Activated T-cell treated with anti-CD3 and anti-CD28 coated beads, Interleukin-2, amount 50 U/mL, for 4 hours (primary cell): ENCODE measurements at regions not wholly inside any gene's neighbourhood (a gene's known extent, or its start where the extent isn't known, plus 50 kb on each side); places are given as distances from the start of the nearest gene placed in this dataset.

ENCODE experiments used
- ATAC-seq, 2 donors: fragments of 200-7000 bp; cut with Tn5 transposase; one replicate each; pipeline ENCODE4 v1.10.0; 2021
- DNase-seq: peaks from one replicate; pipeline ENCODE4 v3.0.0-alpha.2; 2020
- H3K27me3 Mint-ChIP-seq: one replicate; pipeline ENCODE4 v1.8.0; 2021; ENCODE audit warnings: low read depth, mixed read lengths
- H3K36me3 Mint-ChIP-seq: one replicate; pipeline ENCODE4 v1.8.0; 2022; ENCODE audit warnings: mixed read lengths; ENCODE audit not compliant: insufficient read depth
- H3K4me1 Mint-ChIP-seq: one replicate; pipeline ENCODE4 v1.8.0; 2021; ENCODE audit warnings: low read depth, mixed read lengths
- H3K4me3 Mint-ChIP-seq: one replicate; pipeline ENCODE4 v1.8.0; 2021; ENCODE audit warnings: mild to moderate bottlenecking, moderate library complexity, mixed read lengths
- H3K9me3 Mint-ChIP-seq: one replicate; pipeline ENCODE4 v1.8.0; 2021; ENCODE audit warnings: mixed read lengths

DNA sequence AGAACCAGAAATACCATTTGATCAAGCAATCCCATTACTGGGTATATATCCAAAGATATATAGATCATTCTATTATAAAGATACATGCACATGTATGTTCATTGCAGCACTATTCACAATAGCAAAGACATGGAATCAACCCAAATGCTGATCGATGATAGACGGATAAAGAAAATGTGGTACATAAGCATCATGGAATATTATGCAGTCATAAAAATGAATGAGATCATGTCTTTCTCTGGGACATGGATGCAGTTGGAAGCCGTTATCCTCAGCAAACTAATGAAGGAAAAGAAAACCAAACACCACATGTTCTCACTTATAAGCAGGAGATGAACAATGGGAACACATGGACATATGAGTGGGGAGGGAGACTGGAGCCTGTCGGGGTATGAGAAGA, 1540.9 kb upstream of the MIR17HG start:
- Mint-ChIP-seq H3K27me3 (no peaks in the 10 kb centered on the region), H3K4me3 (no peak overlapping the region), H3K9me3 (peaks cover 3% of the 10 kb centered on the region), H3K4me1 (no peaks in the 10 kb centered on the region), H3K36me3 (no peaks in the 10 kb centered on the region)
- DNase-seq (no peak), ATAC-seq (no peak)

GRCh38 chr13:89812856-89813255, 1534.6 kb upstream of the MIR17HG start:
- no peaks in the 10 kb centered on the region for H3K27me3 Mint-ChIP-seq
- H3K4me1 Mint-ChIP-seq, result no peaks in the 10 kb centered on the region
- no peaks in the 10 kb centered on the region for H3K36me3 Mint-ChIP-seq
- H3K4me3 Mint-ChIP-seq, result no peak overlapping the region
- peaks cover 18% of the 10 kb centered on the region for H3K9me3 Mint-ChIP-seq
- DNase-seq (no peak), ATAC-seq (no peak)

DNA sequence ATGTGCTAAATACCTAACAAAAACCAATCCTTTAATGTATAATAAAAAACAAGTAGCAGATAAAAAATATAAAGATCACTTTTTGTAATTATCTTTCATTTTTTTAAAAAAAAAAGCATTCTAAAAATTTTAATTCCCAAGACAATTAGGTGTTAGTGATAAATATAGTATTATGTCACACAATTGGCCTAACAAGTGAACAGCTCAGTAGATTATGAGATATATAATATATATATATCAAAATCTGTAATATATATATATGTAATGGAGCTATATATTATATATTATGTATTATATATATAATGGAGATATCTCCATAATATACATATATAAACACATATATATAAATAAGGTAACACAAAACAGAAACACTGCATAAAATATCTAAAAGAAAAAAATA, 1531.1 kb upstream of the MIR17HG start:
- Mint-ChIP-seq H3K4me3 (no peak overlapping the region), H3K4me1 (no peaks in the 10 kb centered on the region), H3K9me3 (peaks cover 18% of the 10 kb centered on the region), H3K27me3 (no peaks in the 10 kb centered on the region), H3K36me3 (no peaks in the 10 kb centered on the region)
- ATAC-seq (no peak), DNase-seq (no peak)

DNA sequence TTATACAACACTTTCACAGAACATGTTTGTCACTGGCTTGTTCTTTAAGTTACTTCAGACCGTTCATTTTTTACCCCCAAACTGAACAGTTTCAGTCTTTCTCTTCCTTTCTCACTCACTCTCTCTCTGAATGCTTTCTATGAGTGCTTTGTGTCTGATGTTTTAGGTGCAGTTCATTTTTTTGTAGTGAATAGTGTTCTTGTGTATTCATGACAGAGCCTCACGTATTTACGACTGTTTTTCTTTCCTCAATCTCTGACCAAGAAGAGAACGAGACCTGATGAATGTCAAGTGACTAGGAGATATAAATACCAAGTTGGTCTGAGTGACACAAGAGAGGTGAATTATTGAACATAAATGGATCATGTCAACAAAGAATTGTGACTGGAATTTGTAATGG, 1525.0 kb upstream of the MIR17HG start:
- Mint-ChIP-seq H3K36me3 (no peaks in the 10 kb centered on the region), H3K4me3 (no peak overlapping the region), H3K4me1 (no peaks in the 10 kb centered on the region), H3K27me3 (no peaks in the 10 kb centered on the region), H3K9me3 (peaks cover 2% of the 10 kb centered on the region)
- DNase-seq (no peak), ATAC-seq (no peak)

GRCh38 chr13:89827552-89827951, 1519.9 kb upstream of the MIR17HG start:
- no peak for ATAC-seq
- no peaks in the 10 kb centered on the region for H3K4me1 Mint-ChIP-seq
- no peaks in the 10 kb centered on the region for H3K27me3 Mint-ChIP-seq

DNA sequence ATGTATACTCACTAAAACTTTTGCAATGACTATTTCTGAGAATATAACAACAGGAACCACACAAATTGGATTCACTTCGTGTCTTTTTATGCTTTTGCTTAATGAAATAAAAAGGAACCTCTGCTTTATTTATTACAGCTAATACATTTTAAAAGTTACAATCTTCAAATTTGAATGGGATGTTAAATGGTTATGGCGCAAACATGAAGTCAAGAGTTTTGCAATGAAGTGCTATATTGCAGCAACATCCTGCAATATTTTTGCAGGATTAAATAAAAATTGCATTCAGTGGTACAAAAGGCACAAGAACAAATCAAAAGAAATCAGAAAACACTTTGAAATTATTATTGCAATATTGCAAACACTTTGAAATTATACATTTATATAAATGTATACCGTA, 1519.0 kb upstream of the MIR17HG start:
- H3K9me3 Mint-ChIP-seq, result peaks cover 10% of the 10 kb centered on the region
- no peak overlapping the region for H3K4me3 Mint-ChIP-seq
- no peaks in the 10 kb centered on the region for H3K36me3 Mint-ChIP-seq
- H3K27me3 Mint-ChIP-seq, result no peaks in the 10 kb centered on the region
- no peak for ATAC-seq
- H3K4me1 Mint-ChIP-seq, result no peaks in the 10 kb centered on the region
- no peak for DNase-seq

More at GRCh38 chr13:89827552-89827951, 1519.9 kb upstream of the MIR17HG start:
- no peak for DNase-seq
- Mint-ChIP-seq H3K9me3 (peaks cover 5% of the 10 kb centered on the region), H3K4me3 (no peak overlapping the region), H3K36me3 (no peaks in the 10 kb centered on the region)

- Mint-ChIP-seq H3K27me3 (no peaks in the 10 kb centered on the region), H3K9me3 (peaks cover 13% of the 10 kb centered on the region), H3K4me3 (no peak overlapping the region), H3K4me1 (no peaks in the 10 kb centered on the region), H3K36me3 (no peaks in the 10 kb centered on the region)
- no peak for DNase-seq
- no peak for ATAC-seq
These were observed 1516.3 kb upstream of the MIR17HG start for GRCh38 chr13:89831157-89831556.

- Mint-ChIP-seq H3K4me3 (no peak overlapping the region), H3K27me3 (no peaks in the 10 kb centered on the region), H3K4me1 (no peaks in the 10 kb centered on the region), H3K36me3 (no peaks in the 10 kb centered on the region), H3K9me3 (peaks cover 16% of the 10 kb centered on the region)
- DNase-seq (no peak), ATAC-seq (no peak)
These were observed 1514.7 kb upstream of the MIR17HG start for GRCh38 chr13:89832827-89833226.

- no peaks in the 10 kb centered on the region for H3K27me3 Mint-ChIP-seq
- DNase-seq (no peak), ATAC-seq (no peak)
- H3K9me3 Mint-ChIP-seq, result peaks cover 8% of the 10 kb centered on the region
- no peaks in the 10 kb centered on the region for H3K36me3 Mint-ChIP-seq
- no peaks in the 10 kb centered on the region for H3K4me1 Mint-ChIP-seq
- H3K4me3 Mint-ChIP-seq, result no peak overlapping the region
These were observed 1503.9 kb upstream of the MIR17HG start for GRCh38 chr13:89843621-89844020.

- Mint-ChIP-seq H3K4me3 (no peak overlapping the region), H3K9me3 (peaks cover 10% of the 10 kb centered on the region), H3K36me3 (no peaks in the 10 kb centered on the region), H3K27me3 (no peaks in the 10 kb centered on the region), H3K4me1 (no peaks in the 10 kb centered on the region)
- ATAC-seq (no peak), DNase-seq (no peak)
These were observed 1501.6 kb upstream of the MIR17HG start for GRCh38 chr13:89845874-89846273.

- no peaks in the 10 kb centered on the region for H3K4me1 Mint-ChIP-seq
- no peak overlapping the region for H3K4me3 Mint-ChIP-seq
- no peaks in the 10 kb centered on the region for H3K36me3 Mint-ChIP-seq
These were observed 1500.4 kb upstream of the MIR17HG start for GRCh38 chr13:89846926-89847585.

GRCh38 chr13:89852570-89852969, 1494.9 kb upstream of the MIR17HG start:
- no peak for ATAC-seq
- DNase-seq, result no peak
- peaks cover 5% of the 10 kb centered on the region for H3K9me3 Mint-ChIP-seq
- H3K4me1 Mint-ChIP-seq, result no peaks in the 10 kb centered on the region
- no peaks in the 10 kb centered on the region for H3K27me3 Mint-ChIP-seq
- no peak overlapping the region for H3K4me3 Mint-ChIP-seq
- no peaks in the 10 kb centered on the region for H3K36me3 Mint-ChIP-seq

More at GRCh38 chr13:89846926-89847585, 1500.4 kb upstream of the MIR17HG start:
- DNase-seq (no peak), ATAC-seq (no peak)
- Mint-ChIP-seq H3K27me3 (no peaks in the 10 kb centered on the region), H3K9me3 (peaks cover 10% of the 10 kb centered on the region)

DNA sequence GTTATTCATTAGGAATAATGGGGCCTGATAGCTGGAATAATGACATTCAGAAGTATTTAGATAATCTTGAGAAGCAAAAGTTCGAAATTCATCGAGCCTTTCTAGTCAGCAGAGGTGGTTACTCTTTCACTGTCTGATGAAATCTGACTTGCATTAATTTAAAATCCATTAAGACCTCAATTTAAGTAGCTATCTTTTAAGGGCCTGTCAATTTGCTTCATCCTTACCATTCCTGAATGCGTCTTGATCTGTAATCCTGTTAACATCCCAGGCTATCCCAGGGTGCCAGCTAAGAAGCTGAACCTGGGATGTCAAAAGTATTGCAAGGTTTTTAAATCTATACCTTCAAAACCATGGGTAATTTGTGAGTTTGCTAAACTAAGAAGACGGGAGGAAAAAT, 1491.0 kb upstream of the MIR17HG start:
- ATAC-seq (no peak), DNase-seq (no peak)
- no peaks in the 10 kb centered on the region for H3K4me1 Mint-ChIP-seq
- H3K4me3 Mint-ChIP-seq, result no peak overlapping the region
- no peaks in the 10 kb centered on the region for H3K27me3 Mint-ChIP-seq
- H3K9me3 Mint-ChIP-seq, result peaks cover 8% of the 10 kb centered on the region
- no peaks in the 10 kb centered on the region for H3K36me3 Mint-ChIP-seq

DNA sequence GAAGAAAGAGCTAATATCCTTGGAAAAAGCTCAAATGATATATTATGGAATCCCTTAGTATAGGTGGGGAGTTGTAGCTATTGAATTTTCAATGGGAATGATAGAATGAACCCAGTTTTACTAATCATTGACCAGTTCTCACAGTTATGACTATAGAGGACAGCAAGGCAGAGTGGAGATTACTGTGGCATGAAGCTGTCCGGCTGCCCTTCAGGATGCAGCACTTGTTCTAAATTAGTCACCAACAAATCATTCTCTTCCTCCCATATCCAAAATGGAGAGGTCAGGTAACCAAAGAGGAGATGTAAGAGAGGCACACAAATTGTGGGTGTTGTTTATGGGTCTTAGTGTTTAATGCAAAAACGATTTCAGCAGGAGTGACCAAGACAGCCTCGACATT, 1490.0 kb upstream of the MIR17HG start:
- no peak for DNase-seq
- Mint-ChIP-seq H3K36me3 (no peaks in the 10 kb centered on the region), H3K9me3 (peaks cover 11% of the 10 kb centered on the region), H3K4me1 (no peaks in the 10 kb centered on the region), H3K4me3 (no peak overlapping the region), H3K27me3 (no peaks in the 10 kb centered on the region)
- ATAC-seq, result no peak

DNA sequence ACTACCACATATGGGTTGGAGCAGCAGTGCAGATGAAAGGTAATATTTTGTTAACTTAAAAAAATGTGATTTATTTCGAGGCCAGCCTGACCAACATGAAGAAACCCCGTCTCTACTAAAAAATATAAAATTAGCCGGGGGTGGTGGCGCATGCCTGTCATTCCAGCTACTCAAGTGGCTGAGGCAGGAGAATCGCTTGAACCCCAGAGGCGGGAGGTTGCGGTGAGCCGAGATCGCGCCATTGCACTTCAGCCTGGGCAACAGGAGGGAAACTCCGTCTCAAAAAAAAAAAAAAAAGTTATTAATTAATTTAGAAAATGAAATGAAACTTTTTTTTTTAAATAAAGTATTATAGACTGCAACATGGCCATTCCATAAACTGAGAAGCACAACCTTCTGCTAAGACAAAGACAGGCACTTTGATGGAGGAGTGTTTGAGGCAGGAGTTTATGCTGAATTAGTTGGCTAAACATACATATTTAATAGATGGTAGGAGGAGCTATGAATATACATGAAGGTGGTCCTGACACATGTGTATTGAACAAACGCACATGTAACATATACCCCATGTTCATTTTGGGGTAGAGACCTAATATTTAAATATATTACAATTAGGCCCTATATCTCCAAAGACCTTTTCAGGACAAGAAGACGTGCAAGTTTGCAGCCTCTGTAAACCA, 1485.3 kb upstream of the MIR17HG start:
- Mint-ChIP-seq H3K4me3 (no peak overlapping the region), H3K9me3 (peaks cover 25% of the 10 kb centered on the region), H3K27me3 (no peaks in the 10 kb centered on the region), H3K4me1 (no peaks in the 10 kb centered on the region), H3K36me3 (no peaks in the 10 kb centered on the region)
- no peak for ATAC-seq
- no peak for DNase-seq
